Tibial artery (tissue), 4 donors: ENCODE measurements at regions not wholly inside any gene's neighbourhood (a gene's known extent, or its start where the extent isn't known, plus 50 kb on each side); places are given as distances from the start of the nearest gene placed in this dataset.

ENCODE experiments used
- DNase-seq, 2 donors: peaks; one replicate each; pipeline ENCODE4 v3.0.0-alpha.2; 2019
- H3K27ac ChIP-seq, 2 donors: fragments of 200-600 bp; sonication (generic) in 1 of 2; 1 replicate in 1 of 2; 2 replicates in 1 of 2; pipeline ENCODE4 v1.5.1; 2018 to 2019; ENCODE audit warnings: mild to moderate bottlenecking in 1 of 2
- H3K27me3 ChIP-seq, 2 donors: fragments of 200-600 bp; sonication (generic) in 1 of 2; one replicate each; pipeline versions ENCODE4 v1.5.1 to v1.6.0; 2016 to 2019
- H3K36me3 ChIP-seq, 3 donors: fragments of 200-600 bp; sonication (generic) in 2 of 3; one replicate each; pipeline ENCODE4 v1.5.1; 2016 to 2019; ENCODE audit warnings: mild to moderate bottlenecking in 2 of 3
- H3K4me1 ChIP-seq, 4 donors: fragments of 200-600 bp; sonication (generic) in 2 of 4; 1 replicate in 3 of 4; 2 replicates in 1 of 4; pipeline ENCODE4 v1.5.1; 2016 to 2019
- H3K4me3 ChIP-seq, 2 donors: fragments of 200-600 bp; sonication (generic) in 1 of 2; 1 replicate in 1 of 2; 2 replicates in 1 of 2; pipeline ENCODE4 v1.5.1; 2018 to 2019; ENCODE audit warnings: mild to moderate bottlenecking in 2 of 2
- H3K9me3 ChIP-seq, 3 donors: fragments of 200-600 bp; sonication (generic) in 1 of 3; one replicate each; pipeline ENCODE4 v1.5.1; 2016 to 2019
- intact Hi-C: fragments of 100-400 bp; cut with DNase I; formaldehyde crosslinking; loops from one replicate; pipeline ENCODE4 v1.15.0; 2023; ENCODE audit warnings: low total_unique reads
- TF ChIP-seq, protein P1 (sequence below), 2 experiments: fragments of 200-600 bp in 1 of 2; fragments of 450-650 bp in 1 of 2; IDR thresholded peaks; one replicate each; pipeline ENCODE4 v1.5.1; 2017 to 2019; ENCODE audit warnings: antibody characterized with exemption in 2 of 2, mild to moderate bottlenecking in 1 of 2, moderate library complexity in 1 of 2

DNA sequence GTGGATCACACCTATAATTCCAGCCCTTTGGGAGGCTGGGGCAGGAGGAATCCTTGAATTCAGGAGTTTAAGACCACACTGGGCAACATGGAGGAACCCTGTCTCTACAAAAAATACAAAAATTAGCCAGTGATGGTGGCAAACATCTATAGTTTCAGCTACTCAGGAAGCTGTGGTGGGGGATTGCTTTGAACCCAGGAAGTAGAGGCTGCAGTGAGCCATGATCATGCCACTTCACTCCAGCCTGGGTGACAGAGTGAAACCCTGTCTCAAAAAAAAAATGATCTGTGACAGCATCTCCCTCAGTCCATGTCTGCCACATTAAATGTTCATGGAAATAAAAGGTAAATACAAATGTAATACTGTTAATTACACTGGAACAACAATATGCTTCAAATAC is 121.4 kb upstream of the COL5A2 start:
- TF ChIP-seq, protein P1, sequence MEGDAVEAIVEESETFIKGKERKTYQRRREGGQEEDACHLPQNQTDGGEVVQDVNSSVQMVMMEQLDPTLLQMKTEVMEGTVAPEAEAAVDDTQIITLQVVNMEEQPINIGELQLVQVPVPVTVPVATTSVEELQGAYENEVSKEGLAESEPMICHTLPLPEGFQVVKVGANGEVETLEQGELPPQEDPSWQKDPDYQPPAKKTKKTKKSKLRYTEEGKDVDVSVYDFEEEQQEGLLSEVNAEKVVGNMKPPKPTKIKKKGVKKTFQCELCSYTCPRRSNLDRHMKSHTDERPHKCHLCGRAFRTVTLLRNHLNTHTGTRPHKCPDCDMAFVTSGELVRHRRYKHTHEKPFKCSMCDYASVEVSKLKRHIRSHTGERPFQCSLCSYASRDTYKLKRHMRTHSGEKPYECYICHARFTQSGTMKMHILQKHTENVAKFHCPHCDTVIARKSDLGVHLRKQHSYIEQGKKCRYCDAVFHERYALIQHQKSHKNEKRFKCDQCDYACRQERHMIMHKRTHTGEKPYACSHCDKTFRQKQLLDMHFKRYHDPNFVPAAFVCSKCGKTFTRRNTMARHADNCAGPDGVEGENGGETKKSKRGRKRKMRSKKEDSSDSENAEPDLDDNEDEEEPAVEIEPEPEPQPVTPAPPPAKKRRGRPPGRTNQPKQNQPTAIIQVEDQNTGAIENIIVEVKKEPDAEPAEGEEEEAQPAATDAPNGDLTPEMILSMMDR (IDR thresholded peaks at IDR 0.05): no peak
- no peaks in the 10 kb centered on the region for H3K4me1 ChIP-seq
- H3K27ac ChIP-seq: no peak overlapping the region
- no peak overlapping the region for H3K4me3 ChIP-seq
- intact Hi-C loops: no loop called here
- H3K9me3 ChIP-seq: no peaks in the 10 kb centered on the region
- no peaks in the 10 kb centered on the region for H3K36me3 ChIP-seq
- no peaks in the 10 kb centered on the region for H3K27me3 ChIP-seq
- no peak for DNase-seq

DNA sequence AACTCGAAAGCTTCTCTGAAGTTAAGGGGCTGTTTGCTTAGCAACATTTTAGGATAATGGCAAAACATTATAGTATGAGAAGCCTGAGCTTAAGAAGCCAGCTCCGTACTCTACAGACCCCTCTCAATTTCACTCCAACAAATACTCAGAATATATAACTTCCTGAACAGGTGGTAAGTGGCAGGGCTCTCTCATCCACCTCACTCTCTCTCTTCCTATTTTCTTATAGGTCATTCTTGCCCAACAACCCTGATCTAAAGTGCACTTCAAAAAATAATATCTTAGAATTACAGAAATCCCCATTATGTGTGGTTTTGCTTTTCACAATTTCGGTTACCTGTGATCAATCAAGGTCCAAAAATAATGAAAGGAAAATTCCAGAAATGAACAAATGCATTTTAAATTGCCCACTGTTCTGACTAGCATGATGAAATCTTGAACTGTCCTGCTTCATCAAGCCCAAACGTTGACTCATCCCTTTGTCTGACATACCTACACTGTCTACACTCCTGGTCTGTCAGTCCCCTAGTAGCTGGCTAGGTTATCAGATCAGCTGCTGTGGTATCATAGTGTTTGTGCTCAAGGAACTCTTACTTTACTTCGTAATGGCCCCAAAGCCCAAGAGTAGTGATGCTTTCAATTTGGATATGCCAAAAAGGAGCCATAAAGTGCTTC is 122.8 kb upstream of the COL5A2 start:
- TF ChIP-seq, protein P1 (IDR thresholded peaks at IDR 0.05): no peak
- Histone ChIP-seq H3K9me3 (no peaks in the 10 kb centered on the region), H3K27me3 (no peaks in the 10 kb centered on the region), H3K4me3 (no peak overlapping the region), H3K27ac (no peak overlapping the region), H3K4me1 (no peaks in the 10 kb centered on the region), H3K36me3 (no peaks in the 10 kb centered on the region)
- DNase-seq: no peak
- intact Hi-C loops: no loop called here

- Histone ChIP-seq H3K4me3 (no peak overlapping the region), H3K4me1 (peaks cover 0 to 6% (median 0%) of the 10 kb centered on the region in 4 donors), H3K27ac (no peak overlapping the region), H3K27me3 (no peaks in the 10 kb centered on the region), H3K36me3 (no peaks in the 10 kb centered on the region), H3K9me3 (no peaks in the 10 kb centered on the region)
- intact Hi-C loops: no loop called here
- no peak for DNase-seq
- TF ChIP-seq, protein P1 (IDR thresholded peaks at IDR 0.05): no peak
Measured at GRCh38 chr2:189304360-189304759, 124.8 kb upstream of the COL5A2 start.

DNA sequence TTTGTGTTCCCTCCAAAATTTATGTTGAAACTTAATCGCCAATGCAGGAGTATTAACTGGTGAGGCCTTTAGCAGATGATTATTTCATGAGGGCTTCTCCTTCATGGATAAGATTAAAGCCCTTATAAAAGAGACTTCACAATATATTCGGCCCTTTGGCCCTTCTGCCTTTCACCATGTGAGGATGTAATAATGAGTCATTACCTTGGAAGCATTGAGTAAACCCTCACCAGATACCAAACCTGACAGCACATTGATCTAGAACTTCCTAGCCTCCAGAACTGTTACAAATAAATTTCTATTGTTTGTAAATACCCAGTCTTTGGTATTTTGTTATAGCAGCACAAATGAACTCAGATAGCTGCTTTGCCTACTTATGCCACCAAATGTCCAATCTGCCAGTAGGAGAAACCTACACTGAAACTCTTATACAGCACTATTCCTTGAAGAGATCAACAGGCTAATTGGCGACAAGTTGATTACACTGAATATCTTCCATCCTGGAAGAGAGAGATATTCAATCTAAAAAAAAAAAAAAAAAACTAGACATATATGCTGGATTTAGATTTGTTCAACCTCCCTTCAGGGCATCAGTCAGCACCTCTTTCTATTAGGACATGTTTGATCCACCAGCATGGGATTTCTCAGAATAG is 125.9 kb upstream of the COL5A2 start:
- Histone ChIP-seq H3K27me3 (no peaks in the 10 kb centered on the region), H3K36me3 (no peaks in the 10 kb centered on the region), H3K27ac (no peak overlapping the region), H3K4me1 (peaks cover 0 to 6% (median 0%) of the 10 kb centered on the region in 4 donors), H3K9me3 (no peaks in the 10 kb centered on the region), H3K4me3 (no peak overlapping the region)
- no peak for DNase-seq
- intact Hi-C loops: no loop called here
- TF ChIP-seq, protein P1 (IDR thresholded peaks at IDR 0.05): no peak

GRCh38 chr2:189306525-189306924 is 127.0 kb upstream of the COL5A2 start:
- H3K4me3 ChIP-seq: no peak overlapping the region
- DNase-seq: no peak
- H3K27me3 ChIP-seq: no peaks in the 10 kb centered on the region
- TF ChIP-seq, protein P1 (IDR thresholded peaks at IDR 0.05): no peak
- peaks cover 0 to 6% (median 0%) of the 10 kb centered on the region in 4 donors for H3K4me1 ChIP-seq
- H3K36me3 ChIP-seq: no peaks in the 10 kb centered on the region
- intact Hi-C loops: no loop called here
- H3K9me3 ChIP-seq: no peaks in the 10 kb centered on the region
- H3K27ac ChIP-seq: no peak overlapping the region
